PC-3 (cell line): ENCODE measurements at regions not wholly inside any gene's neighbourhood (a gene's known extent, or its start where the extent isn't known, plus 50 kb on each side); places are given as distances from the start of the nearest gene placed in this dataset.

Experiments
- EZH2 ChIP-seq: fragments of 300-600 bp; sonication (generic); IDR thresholded peaks from one replicate; pipeline ENCODE4 v1.6.1; 2017; ENCODE audit warnings: antibody characterized with exemption, mild to moderate bottlenecking, low read length; ENCODE audit not compliant: unreplicated experiment
- EZH2phosphoT487 ChIP-seq: fragments of 300-600 bp; sonication (generic); IDR thresholded peaks from 2 replicates; pipeline ENCODE4 v1.6.1; 2018; ENCODE audit warnings: mild to moderate bottlenecking, antibody characterized with exemption, low read length, borderline replicate concordance
- TF ChIP-seq, protein P1 (sequence below): fragments of 300-600 bp; sonication (generic); conservative IDR thresholded peaks from 2 replicates; pipeline ENCODE4 v1.5.1; 2017; ENCODE audit warnings: antibody characterized with exemption, low read depth, mild to moderate bottlenecking, low read length

DNA sequence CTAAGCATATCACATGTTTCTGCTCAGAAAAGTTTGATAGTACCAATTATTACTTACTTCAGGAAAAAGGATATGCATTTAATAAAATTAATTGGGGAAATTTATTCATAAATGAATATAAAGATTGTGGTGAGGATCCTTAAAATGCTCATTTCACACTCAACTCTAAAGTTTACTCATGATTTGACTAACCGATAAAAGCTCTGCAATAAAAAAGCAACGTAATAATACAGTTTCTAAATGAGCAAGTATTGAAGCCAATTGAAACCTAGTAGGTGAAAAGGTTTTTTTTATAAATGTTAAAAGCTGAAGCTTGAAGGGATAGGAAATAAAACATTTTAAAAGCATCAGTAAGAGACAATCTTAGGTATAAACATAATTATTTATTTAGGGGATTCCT is 308.3 kb upstream of the STEAP1 start:
- no peak for TF ChIP-seq EZH2phosphoT487
- TF ChIP-seq, protein P1, sequence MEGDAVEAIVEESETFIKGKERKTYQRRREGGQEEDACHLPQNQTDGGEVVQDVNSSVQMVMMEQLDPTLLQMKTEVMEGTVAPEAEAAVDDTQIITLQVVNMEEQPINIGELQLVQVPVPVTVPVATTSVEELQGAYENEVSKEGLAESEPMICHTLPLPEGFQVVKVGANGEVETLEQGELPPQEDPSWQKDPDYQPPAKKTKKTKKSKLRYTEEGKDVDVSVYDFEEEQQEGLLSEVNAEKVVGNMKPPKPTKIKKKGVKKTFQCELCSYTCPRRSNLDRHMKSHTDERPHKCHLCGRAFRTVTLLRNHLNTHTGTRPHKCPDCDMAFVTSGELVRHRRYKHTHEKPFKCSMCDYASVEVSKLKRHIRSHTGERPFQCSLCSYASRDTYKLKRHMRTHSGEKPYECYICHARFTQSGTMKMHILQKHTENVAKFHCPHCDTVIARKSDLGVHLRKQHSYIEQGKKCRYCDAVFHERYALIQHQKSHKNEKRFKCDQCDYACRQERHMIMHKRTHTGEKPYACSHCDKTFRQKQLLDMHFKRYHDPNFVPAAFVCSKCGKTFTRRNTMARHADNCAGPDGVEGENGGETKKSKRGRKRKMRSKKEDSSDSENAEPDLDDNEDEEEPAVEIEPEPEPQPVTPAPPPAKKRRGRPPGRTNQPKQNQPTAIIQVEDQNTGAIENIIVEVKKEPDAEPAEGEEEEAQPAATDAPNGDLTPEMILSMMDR = no peak
- TF ChIP-seq EZH2 = no peak
